Liver (tissue), 8 donors: ENCODE measurements at regions not wholly inside any gene's neighbourhood (a gene's known extent, or its start where the extent isn't known, plus 50 kb on each side); places are given as distances from the start of the nearest gene placed in this dataset.

Experiments used
- DNase-seq: peaks from one replicate; pipeline ENCODE4 v3.0.0-alpha.2; 2017; ENCODE audit warnings: low spot score
- H3K27ac ChIP-seq, 2 donors: one replicate each; pipeline ENCODE4 v1.7.0; 2013; ENCODE audit warnings: inconsistent platforms in 2 of 2, low read length in 2 of 2, control low read depth in 1 of 2, low read depth in 1 of 2, mild to moderate bottlenecking in 1 of 2
- H3K27me3 ChIP-seq, 4 donors: one replicate each; pipeline versions ENCODE4 v1.6.1 to v1.7.0; 2013; ENCODE audit warnings: low read length in 3 of 4, inconsistent platforms in 1 of 4, mild to moderate bottlenecking in 1 of 4, moderate library complexity in 1 of 4; ENCODE audit not compliant: control insufficient read depth in 4 of 4, insufficient read depth in 4 of 4
- H3K36me3 ChIP-seq, 4 donors: one replicate each; pipeline versions ENCODE4 v1.6.1 to v1.7.0; 2013; ENCODE audit warnings: low read length in 3 of 4, mild to moderate bottlenecking in 3 of 4, low read depth in 1 of 4, moderate library complexity in 1 of 4; ENCODE audit not compliant: control insufficient read depth in 4 of 4, insufficient read depth in 3 of 4
- H3K4me1 ChIP-seq, 4 donors: one replicate each; pipeline versions ENCODE4 v1.6.1 to v1.7.0; 2013; ENCODE audit warnings: low read length in 3 of 4, mild to moderate bottlenecking in 3 of 4, moderate library complexity in 1 of 4; ENCODE audit not compliant: control insufficient read depth in 4 of 4, insufficient read depth in 4 of 4
- H3K4me3 ChIP-seq, 3 donors: one replicate each; pipeline versions ENCODE4 v1.6.1 to v1.7.0; 2013; ENCODE audit warnings: low read length in 3 of 3, control low read depth in 1 of 3, low read depth in 1 of 3, mild to moderate bottlenecking in 1 of 3
- H3K9ac ChIP-seq, 2 donors: one replicate each; pipeline ENCODE4 v1.7.0; 2013; ENCODE audit warnings: low read length in 2 of 2, mild to moderate bottlenecking in 2 of 2, moderate library complexity in 2 of 2, control low read depth in 1 of 2, low read depth in 1 of 2
- H3K9me3 ChIP-seq, 4 donors: one replicate each; pipeline versions ENCODE4 v1.6.1 to v1.7.0; 2013; ENCODE audit warnings: low read length in 3 of 4; ENCODE audit not compliant: control insufficient read depth in 4 of 4
- EGR1 ChIP-seq, 2 donors: IDR thresholded peaks; 2 replicates each; pipeline ENCODE4 v1.6.1; 2016 to 2018; ENCODE audit warnings: antibody characterized with exemption in 2 of 2, low read depth in 2 of 2
- FOXA1 ChIP-seq: IDR thresholded peaks from 2 replicates; pipeline ENCODE4 v1.6.1; 2016; ENCODE audit warnings: antibody characterized with exemption
- FOXA2 ChIP-seq: IDR thresholded peaks from 2 replicates; pipeline ENCODE4 v1.6.1; 2016; ENCODE audit warnings: antibody characterized with exemption
- GABPA ChIP-seq, 2 donors: IDR thresholded peaks in 1 of 2; conservative IDR thresholded peaks in 1 of 2; 2 replicates each; pipeline ENCODE4 v1.6.1; 2016; ENCODE audit warnings: antibody characterized with exemption in 2 of 2, mild to moderate bottlenecking in 1 of 2, moderate library complexity in 1 of 2
- HNF4G ChIP-seq: IDR thresholded peaks from 2 replicates; pipeline ENCODE4 v1.6.1; 2016; ENCODE audit warnings: antibody characterized with exemption
- JUND ChIP-seq, 2 donors: IDR thresholded peaks; 2 replicates each; pipeline ENCODE4 v1.6.1; 2016; ENCODE audit warnings: antibody characterized with exemption in 2 of 2
- NR2F2 ChIP-seq: IDR thresholded peaks from 2 replicates; pipeline ENCODE4 v1.6.1; 2016; ENCODE audit warnings: antibody characterized with exemption
- RAD21 ChIP-seq, 2 donors: IDR thresholded peaks; 2 replicates each; pipeline ENCODE4 v1.6.1; 2016; ENCODE audit warnings: antibody characterized with exemption in 2 of 2, mild to moderate bottlenecking in 2 of 2
- RXRA ChIP-seq, 2 donors: IDR thresholded peaks; 2 replicates each; pipeline ENCODE4 v1.6.1; 2017 to 2018; ENCODE audit warnings: antibody characterized with exemption in 2 of 2, mild to moderate bottlenecking in 1 of 2
- SP1 ChIP-seq: IDR thresholded peaks from 2 replicates; pipeline ENCODE4 v1.6.1; 2018; ENCODE audit warnings: antibody characterized with exemption, mild to moderate bottlenecking
- TAF1 ChIP-seq: conservative IDR thresholded peaks from 2 replicates; pipeline ENCODE4 v1.6.1; 2016; ENCODE audit warnings: antibody characterized with exemption, mild to moderate bottlenecking
- YY1 ChIP-seq: IDR thresholded peaks from 2 replicates; pipeline ENCODE4 v1.6.1; 2016; ENCODE audit warnings: antibody characterized with exemption, mild to moderate bottlenecking
- WGBS: extraction: QIAGEN DNeasy Blood & Tissue Kit; methylation state at CpG from one replicate; pipeline ENCODE4 v1.1.7; 2013; 5-methylcytosine and 5-hydroxymethylcytosine counted together
- TF ChIP-seq, protein P1 (sequence below): IDR thresholded peaks from 2 replicates; pipeline ENCODE4 v1.6.1; 2016; ENCODE audit warnings: antibody characterized with exemption, mild to moderate bottlenecking
- TF ChIP-seq, protein P2 (sequence below): fragments of 150-350 bp; IDR thresholded peaks from 2 replicates; pipeline ENCODE4 v1.5.1; 2017; ENCODE audit warnings: improper control_type of control experiment, low read depth, low read length; ENCODE audit not compliant: missing input control
- TF ChIP-seq, protein P3 (sequence below): IDR thresholded peaks from 2 replicates; pipeline ENCODE4 v1.6.1; 2016; ENCODE audit warnings: antibody characterized with exemption
- TF ChIP-seq, protein P4 (sequence below): IDR thresholded peaks from 2 replicates; pipeline ENCODE4 v1.6.1; 2016; ENCODE audit warnings: antibody characterized with exemption
- TF ChIP-seq, protein P5 (sequence below): IDR thresholded peaks from 2 replicates; pipeline ENCODE4 v1.6.1; 2016; ENCODE audit warnings: antibody characterized with exemption
- donor health status: healthy.
- donor health status: healthy.
- donor health status: healthy.
- donor health status: healthy.
- donor health status: healthy.

DNA sequence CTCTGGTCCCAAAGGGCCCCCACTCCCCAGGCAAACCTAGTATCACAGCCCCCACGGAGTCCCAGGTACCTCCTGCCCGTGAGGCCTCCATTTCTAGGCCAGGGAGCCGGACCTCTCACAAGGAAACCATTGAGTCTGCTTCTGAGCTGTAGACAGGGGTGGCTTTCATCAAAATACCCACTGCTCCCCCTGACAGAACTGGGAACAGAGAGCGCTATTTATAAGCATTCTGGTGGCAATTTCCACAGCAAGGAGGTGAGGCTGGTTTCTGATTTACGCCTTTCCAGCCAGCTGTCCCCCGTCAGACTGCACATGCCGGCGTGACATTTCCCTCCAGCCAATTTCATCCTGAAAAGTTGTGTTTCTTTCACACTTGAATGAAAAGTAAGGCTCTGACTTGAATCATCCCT, 407.5 kb upstream of the PRKCQ start:
- no peaks in the 10 kb centered on the region for H3K4me1 ChIP-seq
- no peaks in the 10 kb centered on the region for H3K27me3 ChIP-seq
- no peaks in the 10 kb centered on the region for H3K9me3 ChIP-seq
- H3K4me3 ChIP-seq = no peak overlapping the region
- WGBS = 86% methylated on average over 8 of the region's 8 CpGs
- H3K36me3 ChIP-seq = no peaks in the 10 kb centered on the region
- no peak overlapping the region for H3K9ac ChIP-seq
- H3K27ac ChIP-seq = no peak overlapping the region
- no peak for DNase-seq
- TF ChIP-seq EGR1 (IDR thresholded peaks at IDR 0.05; ENCODE audit: low read depth in 2 of 2) (no peak), FOXA1 (no peak), RXRA (IDR thresholded peaks at IDR 0.05) (no peak), TAF1 (no peak), GABPA (IDR thresholded peaks at IDR 0.05 in 1 of 2, conservative IDR thresholded peaks at IDR 0.05 in 1 of 2) (no peak), HNF4G (no peak), JUND (IDR thresholded peaks at IDR 0.05) (no peak), FOXA2 (no peak), RAD21 (IDR thresholded peaks at IDR 0.05) (no peak), YY1 (no peak)
- TF ChIP-seq, protein P1, sequence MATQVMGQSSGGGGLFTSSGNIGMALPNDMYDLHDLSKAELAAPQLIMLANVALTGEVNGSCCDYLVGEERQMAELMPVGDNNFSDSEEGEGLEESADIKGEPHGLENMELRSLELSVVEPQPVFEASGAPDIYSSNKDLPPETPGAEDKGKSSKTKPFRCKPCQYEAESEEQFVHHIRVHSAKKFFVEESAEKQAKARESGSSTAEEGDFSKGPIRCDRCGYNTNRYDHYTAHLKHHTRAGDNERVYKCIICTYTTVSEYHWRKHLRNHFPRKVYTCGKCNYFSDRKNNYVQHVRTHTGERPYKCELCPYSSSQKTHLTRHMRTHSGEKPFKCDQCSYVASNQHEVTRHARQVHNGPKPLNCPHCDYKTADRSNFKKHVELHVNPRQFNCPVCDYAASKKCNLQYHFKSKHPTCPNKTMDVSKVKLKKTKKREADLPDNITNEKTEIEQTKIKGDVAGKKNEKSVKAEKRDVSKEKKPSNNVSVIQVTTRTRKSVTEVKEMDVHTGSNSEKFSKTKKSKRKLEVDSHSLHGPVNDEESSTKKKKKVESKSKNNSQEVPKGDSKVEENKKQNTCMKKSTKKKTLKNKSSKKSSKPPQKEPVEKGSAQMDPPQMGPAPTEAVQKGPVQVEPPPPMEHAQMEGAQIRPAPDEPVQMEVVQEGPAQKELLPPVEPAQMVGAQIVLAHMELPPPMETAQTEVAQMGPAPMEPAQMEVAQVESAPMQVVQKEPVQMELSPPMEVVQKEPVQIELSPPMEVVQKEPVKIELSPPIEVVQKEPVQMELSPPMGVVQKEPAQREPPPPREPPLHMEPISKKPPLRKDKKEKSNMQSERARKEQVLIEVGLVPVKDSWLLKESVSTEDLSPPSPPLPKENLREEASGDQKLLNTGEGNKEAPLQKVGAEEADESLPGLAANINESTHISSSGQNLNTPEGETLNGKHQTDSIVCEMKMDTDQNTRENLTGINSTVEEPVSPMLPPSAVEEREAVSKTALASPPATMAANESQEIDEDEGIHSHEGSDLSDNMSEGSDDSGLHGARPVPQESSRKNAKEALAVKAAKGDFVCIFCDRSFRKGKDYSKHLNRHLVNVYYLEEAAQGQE = no peak
- TF ChIP-seq, protein P2, sequence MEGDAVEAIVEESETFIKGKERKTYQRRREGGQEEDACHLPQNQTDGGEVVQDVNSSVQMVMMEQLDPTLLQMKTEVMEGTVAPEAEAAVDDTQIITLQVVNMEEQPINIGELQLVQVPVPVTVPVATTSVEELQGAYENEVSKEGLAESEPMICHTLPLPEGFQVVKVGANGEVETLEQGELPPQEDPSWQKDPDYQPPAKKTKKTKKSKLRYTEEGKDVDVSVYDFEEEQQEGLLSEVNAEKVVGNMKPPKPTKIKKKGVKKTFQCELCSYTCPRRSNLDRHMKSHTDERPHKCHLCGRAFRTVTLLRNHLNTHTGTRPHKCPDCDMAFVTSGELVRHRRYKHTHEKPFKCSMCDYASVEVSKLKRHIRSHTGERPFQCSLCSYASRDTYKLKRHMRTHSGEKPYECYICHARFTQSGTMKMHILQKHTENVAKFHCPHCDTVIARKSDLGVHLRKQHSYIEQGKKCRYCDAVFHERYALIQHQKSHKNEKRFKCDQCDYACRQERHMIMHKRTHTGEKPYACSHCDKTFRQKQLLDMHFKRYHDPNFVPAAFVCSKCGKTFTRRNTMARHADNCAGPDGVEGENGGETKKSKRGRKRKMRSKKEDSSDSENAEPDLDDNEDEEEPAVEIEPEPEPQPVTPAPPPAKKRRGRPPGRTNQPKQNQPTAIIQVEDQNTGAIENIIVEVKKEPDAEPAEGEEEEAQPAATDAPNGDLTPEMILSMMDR = no peak
- TF ChIP-seq, protein P3, sequence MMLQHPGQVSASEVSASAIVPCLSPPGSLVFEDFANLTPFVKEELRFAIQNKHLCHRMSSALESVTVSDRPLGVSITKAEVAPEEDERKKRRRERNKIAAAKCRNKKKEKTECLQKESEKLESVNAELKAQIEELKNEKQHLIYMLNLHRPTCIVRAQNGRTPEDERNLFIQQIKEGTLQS = no peak
- TF ChIP-seq, protein P4, sequence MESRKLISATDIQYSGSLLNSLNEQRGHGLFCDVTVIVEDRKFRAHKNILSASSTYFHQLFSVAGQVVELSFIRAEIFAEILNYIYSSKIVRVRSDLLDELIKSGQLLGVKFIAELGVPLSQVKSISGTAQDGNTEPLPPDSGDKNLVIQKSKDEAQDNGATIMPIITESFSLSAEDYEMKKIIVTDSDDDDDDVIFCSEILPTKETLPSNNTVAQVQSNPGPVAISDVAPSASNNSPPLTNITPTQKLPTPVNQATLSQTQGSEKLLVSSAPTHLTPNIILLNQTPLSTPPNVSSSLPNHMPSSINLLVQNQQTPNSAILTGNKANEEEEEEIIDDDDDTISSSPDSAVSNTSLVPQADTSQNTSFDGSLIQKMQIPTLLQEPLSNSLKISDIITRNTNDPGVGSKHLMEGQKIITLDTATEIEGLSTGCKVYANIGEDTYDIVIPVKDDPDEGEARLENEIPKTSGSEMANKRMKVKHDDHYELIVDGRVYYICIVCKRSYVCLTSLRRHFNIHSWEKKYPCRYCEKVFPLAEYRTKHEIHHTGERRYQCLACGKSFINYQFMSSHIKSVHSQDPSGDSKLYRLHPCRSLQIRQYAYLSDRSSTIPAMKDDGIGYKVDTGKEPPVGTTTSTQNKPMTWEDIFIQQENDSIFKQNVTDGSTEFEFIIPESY = no peak

DNA sequence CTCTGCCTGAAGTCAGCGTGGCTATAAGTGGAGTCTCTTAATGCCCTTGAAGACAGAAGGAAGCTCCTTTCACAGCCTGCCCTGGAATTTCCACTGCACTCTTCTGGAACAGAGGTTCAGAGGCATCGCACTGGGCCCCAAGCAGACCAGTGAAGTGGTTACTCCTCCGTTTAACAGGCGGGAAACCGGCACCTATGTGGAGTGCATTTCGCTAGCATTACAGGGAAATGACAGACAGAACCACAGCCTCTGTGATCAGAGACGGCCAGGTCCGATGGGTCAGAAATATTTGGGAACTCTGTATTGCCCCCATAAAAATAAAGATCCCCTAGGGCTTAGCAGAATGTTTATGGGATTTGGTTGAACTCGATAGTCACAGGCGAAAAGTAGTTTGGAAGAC, 406.9 kb upstream of the PRKCQ start:
- Histone ChIP-seq H3K27ac (no peak overlapping the region), H3K36me3 (no peaks in the 10 kb centered on the region), H3K27me3 (no peaks in the 10 kb centered on the region), H3K4me3 (no peak overlapping the region), H3K9me3 (no peaks in the 10 kb centered on the region), H3K4me1 (no peaks in the 10 kb centered on the region), H3K9ac (no peak overlapping the region)
- TF ChIP-seq RAD21 (IDR thresholded peaks at IDR 0.05) = no peak
- TF ChIP-seq, protein P5, sequence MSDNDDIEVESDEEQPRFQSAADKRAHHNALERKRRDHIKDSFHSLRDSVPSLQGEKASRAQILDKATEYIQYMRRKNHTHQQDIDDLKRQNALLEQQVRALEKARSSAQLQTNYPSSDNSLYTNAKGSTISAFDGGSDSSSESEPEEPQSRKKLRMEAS = no peak
- no peak for TF ChIP-seq SP1
- TF ChIP-seq EGR1 (IDR thresholded peaks at IDR 0.05; ENCODE audit: low read depth in 2 of 2) = no peak
- TF ChIP-seq FOXA1 = no peak
- TF ChIP-seq NR2F2 = no peak
- TF ChIP-seq FOXA2 = no peak
- TF ChIP-seq JUND (IDR thresholded peaks at IDR 0.05) = no peak
- no peak for DNase-seq
- 93% methylated on average over 10 of the region's 10 CpGs for WGBS
